ENCODE measurements at regions not wholly inside any gene's neighbourhood (a gene's known extent, or its start where the extent isn't known, plus 50 kb on each side); places are given as distances from the start of the nearest gene placed in this dataset.

DNA sequence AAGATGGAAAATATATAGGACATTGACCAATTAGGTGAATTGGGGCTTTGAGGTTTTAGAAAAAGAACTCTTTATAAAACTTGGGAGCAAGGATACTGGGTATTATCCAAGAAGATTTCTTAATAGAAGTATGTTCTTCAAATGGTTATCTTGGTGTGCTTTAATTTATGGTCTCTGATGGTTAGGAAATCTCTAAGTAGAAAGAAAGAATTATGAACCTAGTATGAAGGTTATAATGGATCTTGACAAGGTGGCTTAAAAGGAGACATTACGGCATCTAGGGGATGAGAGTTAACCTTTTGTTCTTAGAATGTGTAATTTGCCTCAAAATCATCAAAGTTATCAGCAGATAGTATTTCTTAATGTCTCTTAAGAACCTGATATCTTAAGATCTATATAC, 210.4 kb upstream of the PRICKLE1 start:
- no peak for DNase-seq (ENCODE audit: extremely low read depth, low read depth)
- no peak for TF ChIP-seq CTCF (IDR thresholded peaks at IDR 0.05; ENCODE audit: low read depth, low read length, missing control alignments)
- H3K4me3 ChIP-seq (replicated peaks; ENCODE audit: low read depth, low read length): no peak overlapping the region

- no peak for TF ChIP-seq CTCF (IDR thresholded peaks at IDR 0.05; ENCODE audit: low read depth, low read length, missing control alignments)
- H3K4me3 ChIP-seq (replicated peaks; ENCODE audit: low read depth, low read length): no peak overlapping the region
- DNase-seq (ENCODE audit: extremely low read depth, low read depth): no peak
Observed at GRCh38 chr12:42798811-42799438, 209.4 kb upstream of the PRICKLE1 start.

DNA sequence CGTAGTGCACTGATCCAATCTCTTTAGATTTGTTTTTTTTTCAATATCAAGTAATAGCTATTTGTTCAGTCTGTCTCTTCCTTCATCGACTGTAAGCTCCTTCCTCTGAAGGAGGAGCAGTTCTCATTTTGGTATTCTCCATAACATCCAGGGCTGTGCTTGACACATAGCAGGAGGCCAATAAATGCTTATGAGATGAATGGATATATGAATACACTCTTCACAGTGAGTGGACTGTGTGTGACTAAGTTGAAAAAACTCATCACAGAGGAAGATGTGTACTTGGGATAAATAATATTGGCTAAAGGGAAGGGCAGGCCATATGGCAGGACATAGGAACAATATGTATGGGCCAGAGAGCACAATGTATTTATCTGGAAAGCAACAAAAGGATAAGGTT, 205.3 kb upstream of the PRICKLE1 start:
- no peak for TF ChIP-seq CTCF (IDR thresholded peaks at IDR 0.05; ENCODE audit: low read depth, low read length, missing control alignments)
- H3K4me3 ChIP-seq (replicated peaks; ENCODE audit: low read depth, low read length): no peak overlapping the region
- DNase-seq (ENCODE audit: extremely low read depth, low read depth): no peak

- no peak for TF ChIP-seq CTCF (IDR thresholded peaks at IDR 0.05; ENCODE audit: low read depth, low read length, missing control alignments)
- H3K4me3 ChIP-seq (replicated peaks; ENCODE audit: low read depth, low read length): no peak overlapping the region
- DNase-seq (ENCODE audit: extremely low read depth, low read depth): no peak
Observed at GRCh38 chr12:42793166-42793565, 203.6 kb upstream of the PRICKLE1 start.

GRCh38 chr12:42792265-42792664, 202.7 kb upstream of the PRICKLE1 start:
- DNase-seq (ENCODE audit: extremely low read depth, low read depth): no peak
- peak; percentile 7 for TF ChIP-seq CTCF (IDR thresholded peaks at IDR 0.05; ENCODE audit: low read depth, low read length, missing control alignments)
- H3K4me3 ChIP-seq (replicated peaks; ENCODE audit: low read depth, low read length): no peak overlapping the region

DNA sequence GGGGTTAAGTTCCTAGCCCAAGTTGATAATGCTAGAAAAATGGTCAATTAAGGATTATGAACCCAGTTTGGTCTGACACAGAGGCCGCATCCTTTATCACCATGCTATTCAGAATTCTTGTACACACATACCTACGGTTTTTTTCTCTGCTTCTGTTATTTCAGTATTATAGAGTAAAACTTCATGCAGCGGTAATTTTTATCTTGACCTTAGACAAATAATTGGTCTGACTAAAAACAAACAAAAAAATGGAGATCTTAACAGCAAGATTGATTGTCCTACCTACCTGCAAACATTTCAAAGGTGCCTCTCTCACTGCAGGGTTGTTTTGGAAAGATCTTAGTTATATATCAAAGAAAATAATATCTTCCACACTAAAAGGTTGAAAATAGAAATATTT, 201.9 kb upstream of the PRICKLE1 start:
- DNase-seq (ENCODE audit: extremely low read depth, low read depth): no peak
- H3K4me3 ChIP-seq (replicated peaks; ENCODE audit: low read depth, low read length): no peak overlapping the region
- no peak for TF ChIP-seq CTCF (IDR thresholded peaks at IDR 0.05; ENCODE audit: low read depth, low read length, missing control alignments)

- H3K4me3 ChIP-seq (replicated peaks; ENCODE audit: low read depth, low read length): no peak overlapping the region
- DNase-seq (ENCODE audit: extremely low read depth, low read depth): peak; percentile 73
- TF ChIP-seq CTCF (IDR thresholded peaks at IDR 0.05; ENCODE audit: low read depth, low read length, missing control alignments): no peak
Observed at GRCh38 chr12:42790761-42791151, 201.2 kb upstream of the PRICKLE1 start.
